Left cardiac atrium (tissue), 4 donors: ENCODE measurements at regions not wholly inside any gene's neighbourhood (a gene's known extent, or its start where the extent isn't known, plus 50 kb on each side); places are given as distances from the start of the nearest gene placed in this dataset.
"Not testable (repeated sequence)": the region's sequence is repeated elsewhere in the genome, so short reads cannot be mapped to it uniquely, and the experiment has no call there.

ENCODE experiments used
- ATAC-seq, 2 donors: fragments of 200-7000 bp; cut with Tn5 transposase; one replicate each; pipeline ENCODE4 v1.9.1; 2020; ENCODE audit warnings: mild to moderate bottlenecking in 2 of 2, moderate library complexity in 2 of 2
- DNase-seq: peaks from one replicate; pipeline ENCODE4 v3.0.0-alpha.2; 2020
- intact Hi-C, 2 donors: fragments of 100-400 bp; cut with DNase I; formaldehyde crosslinking; loops; one replicate each; pipeline versions ENCODE4 v1.14.1 to v1.15.1; 2022 to 2023
- donor health status: DM: no; HTN: yes; CAD: no.
- donor health status: DM: no; HTN: yes; CAD: no; lungs with severe emphysema.
- donor health status: DM: yes; HTN: yes; CAD: no.
- donor health status: Dilated cardiomyopathy.

- DNase-seq, intact Hi-C loops: not testable (repeated sequence)
- peak in 1 of 2 donors; percentile 18 for ATAC-seq
These were observed 1641.1 kb downstream of the SPATA31A7 start for GRCh38 chr9:62830829-62831459.

DNA sequence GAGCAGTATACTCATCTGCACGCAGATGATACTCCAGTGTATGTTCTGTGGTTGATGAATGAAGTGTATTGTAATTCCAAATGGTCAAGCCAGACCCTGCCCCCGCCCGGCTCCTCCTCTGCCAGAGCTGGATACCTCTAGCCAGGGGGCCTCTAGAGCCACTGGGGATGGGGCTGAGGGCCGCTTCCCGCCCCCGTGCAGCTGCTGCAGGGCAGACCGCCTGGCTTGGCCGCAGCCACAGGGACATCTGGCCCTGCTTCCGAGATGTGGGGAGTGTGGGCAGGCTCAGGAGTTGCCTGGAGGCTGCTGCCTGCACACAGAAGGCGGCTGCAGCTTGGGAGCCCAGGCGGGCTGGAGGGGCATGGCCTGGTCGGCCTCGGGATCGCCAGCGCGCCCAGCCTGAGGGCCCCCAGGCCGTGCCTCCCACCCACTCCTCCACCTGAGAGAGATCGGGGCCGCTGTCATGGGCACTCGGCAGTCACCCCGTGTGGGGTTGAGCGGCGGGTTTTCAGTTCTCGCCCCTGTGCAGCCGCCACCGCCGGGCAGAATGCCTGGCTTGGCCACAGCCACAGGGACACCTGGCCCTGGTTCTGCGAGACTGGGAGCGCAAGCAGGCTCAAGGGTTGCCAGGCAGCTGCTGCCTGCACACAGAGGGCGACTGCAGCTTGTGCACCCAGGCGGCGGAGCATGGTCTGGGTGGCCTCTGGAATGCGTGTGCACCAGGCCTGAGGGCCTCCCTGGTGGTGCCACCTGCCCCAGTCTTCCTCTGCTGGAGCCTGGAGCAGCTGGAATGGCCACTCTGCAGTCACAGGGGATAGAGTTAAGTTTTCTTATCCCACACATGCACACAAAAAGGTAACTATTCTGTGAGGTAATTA is 1643.7 kb downstream of the SPATA31A7 start:
- ATAC-seq: not testable (repeated sequence)

GRCh38 chr9:62837254-62837911 is 1647.5 kb downstream of the SPATA31A7 start:
- intact Hi-C loops, DNase-seq: not testable (repeated sequence)
- ATAC-seq: peak; percentile 35 to 65

More for the DNA sequence above, 1643.7 kb downstream of the SPATA31A7 start:
- intact Hi-C loops, DNase-seq: not testable (repeated sequence)

- intact Hi-C loops: not testable (repeated sequence)
- DNase-seq (peak; percentile 90), ATAC-seq (peak; percentile 100)
These were observed 1648.3 kb downstream of the SPATA31A7 start for GRCh38 chr9:62838024-62838718.

- ATAC-seq, DNase-seq, intact Hi-C loops: not testable (repeated sequence)
These were observed 1649.3 kb downstream of the SPATA31A7 start for GRCh38 chr9:62839168-62839567.

DNA sequence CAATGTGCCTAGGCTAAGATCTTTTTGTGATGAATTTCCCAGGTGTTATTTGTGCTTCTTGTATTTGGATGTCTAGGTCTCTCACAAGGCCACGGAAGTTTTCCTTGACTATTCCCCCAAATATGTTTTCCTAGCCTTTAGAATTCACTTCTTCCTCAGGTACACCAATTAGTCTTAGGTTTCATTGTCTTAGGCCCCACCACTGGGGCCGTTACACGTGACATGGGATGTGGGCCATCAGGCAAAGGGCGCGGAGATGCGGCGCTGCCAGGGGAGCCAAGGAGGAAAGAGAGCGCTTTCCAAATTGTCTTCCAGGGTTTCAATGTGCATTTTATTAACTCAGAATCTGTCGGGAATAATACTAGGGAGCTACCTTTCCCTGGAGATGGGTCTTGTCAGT is 1653.3 kb downstream of the SPATA31A7 start:
- intact Hi-C loops, ATAC-seq, DNase-seq: not testable (repeated sequence)

DNA sequence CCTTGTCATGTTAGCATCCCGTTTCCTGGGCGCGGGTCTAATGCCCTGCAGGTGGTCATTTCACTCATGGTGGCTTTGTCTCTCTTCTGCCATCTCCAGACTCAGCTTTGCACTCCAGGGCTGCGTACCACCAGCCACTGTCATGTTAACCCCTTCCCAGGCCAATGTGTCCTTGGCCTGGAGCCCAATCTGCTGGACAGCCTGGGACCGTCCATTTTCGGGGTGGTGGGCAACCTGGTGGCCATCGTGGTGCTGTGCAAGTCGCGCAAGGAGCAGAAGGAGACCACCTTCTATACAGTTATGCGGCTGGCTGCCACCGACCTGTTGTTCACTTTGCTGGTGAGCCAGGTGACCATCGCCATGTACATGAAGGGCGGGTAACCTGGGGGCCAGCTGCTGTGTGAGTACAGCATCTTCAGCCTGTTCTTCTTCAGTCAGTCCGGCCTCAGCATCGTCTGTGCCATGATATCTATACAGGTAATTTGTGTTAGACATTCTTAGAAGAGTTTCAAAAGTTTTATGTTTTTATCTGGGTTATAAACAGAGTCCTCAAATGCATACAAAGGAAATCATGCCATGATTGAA is 1654.0 kb downstream of the SPATA31A7 start:
- intact Hi-C loops, DNase-seq: not testable (repeated sequence)
- peak; percentile 15 to 35 for ATAC-seq

DNA sequence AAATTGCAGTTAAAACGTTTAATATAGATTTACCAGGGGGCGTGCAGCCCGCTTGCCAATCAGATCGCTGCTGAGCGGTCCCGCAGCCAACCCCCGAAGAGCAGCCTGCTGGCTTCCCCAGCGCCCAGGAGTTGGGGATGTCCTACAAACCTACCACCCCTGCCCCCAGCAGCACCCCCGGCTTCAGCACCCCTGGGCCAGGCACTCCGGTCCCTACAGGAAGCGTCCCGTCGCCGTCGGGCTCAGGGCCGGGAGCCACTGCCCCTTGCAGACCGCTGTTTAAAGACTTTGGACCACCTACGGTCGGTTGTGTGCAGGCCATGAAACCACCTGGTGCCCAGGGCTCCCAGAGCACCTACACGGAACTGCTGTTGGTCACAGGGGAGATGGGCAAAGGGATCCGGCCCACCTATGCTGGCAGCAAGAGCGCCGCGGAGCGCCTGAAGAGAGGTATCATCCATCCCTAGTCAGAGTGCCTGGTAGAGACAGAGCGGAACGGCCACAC is 1654.9 kb downstream of the SPATA31A7 start:
- intact Hi-C loops, DNase-seq: not testable (repeated sequence)
- ATAC-seq: peak in 1 of 2 donors; percentile 56

- intact Hi-C loops, ATAC-seq, DNase-seq: not testable (repeated sequence)
These were observed 1658.4 kb downstream of the SPATA31A7 start for GRCh38 chr9:62848258-62848657.

DNA sequence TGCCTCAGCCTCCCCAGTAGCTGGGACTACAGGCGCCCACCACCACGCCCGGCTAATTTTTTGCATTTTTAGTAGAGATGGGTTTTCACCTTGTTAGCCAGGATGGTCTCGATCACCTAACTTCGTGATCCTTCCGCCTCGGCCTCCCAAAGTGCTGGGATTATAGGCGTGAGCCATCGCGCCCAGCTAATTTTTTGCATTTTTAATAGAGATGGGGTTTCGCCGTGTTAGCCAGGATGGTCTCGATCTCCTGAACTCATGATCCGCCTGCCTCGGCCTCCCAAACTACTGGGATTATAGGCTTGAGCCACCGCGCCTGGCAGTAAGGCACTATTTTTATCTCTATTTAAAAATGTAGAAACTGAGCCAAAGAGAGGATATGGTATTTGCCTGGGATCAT is 1660.2 kb downstream of the SPATA31A7 start:
- ATAC-seq: not testable (repeated sequence)

GRCh38 chr9:62857280-62857679 is 1667.4 kb downstream of the SPATA31A7 start:
- intact Hi-C loops, ATAC-seq, DNase-seq: not testable (repeated sequence)

More for the DNA sequence above, 1660.2 kb downstream of the SPATA31A7 start:
- intact Hi-C loops, DNase-seq: not testable (repeated sequence)

DNA sequence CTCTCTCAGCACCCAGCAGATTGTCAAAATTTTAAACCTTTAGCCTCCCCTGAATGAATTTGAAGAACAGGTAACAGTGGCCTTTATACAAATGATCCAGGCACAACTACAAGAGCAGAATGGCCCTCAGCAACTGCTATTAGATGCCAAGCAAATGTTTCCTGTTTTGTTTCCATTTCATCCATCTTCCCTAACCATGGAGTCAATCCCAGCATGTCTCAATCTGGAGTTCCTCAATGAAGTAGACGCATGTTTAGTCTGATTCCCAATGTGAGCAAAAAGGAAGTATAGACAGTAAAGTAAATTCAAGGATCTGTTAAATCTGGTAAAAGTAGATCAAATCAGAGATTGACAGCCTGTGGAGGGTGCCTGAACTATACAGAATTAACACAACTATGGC is 1668.4 kb downstream of the SPATA31A7 start:
- intact Hi-C loops, DNase-seq, ATAC-seq: not testable (repeated sequence)

DNA sequence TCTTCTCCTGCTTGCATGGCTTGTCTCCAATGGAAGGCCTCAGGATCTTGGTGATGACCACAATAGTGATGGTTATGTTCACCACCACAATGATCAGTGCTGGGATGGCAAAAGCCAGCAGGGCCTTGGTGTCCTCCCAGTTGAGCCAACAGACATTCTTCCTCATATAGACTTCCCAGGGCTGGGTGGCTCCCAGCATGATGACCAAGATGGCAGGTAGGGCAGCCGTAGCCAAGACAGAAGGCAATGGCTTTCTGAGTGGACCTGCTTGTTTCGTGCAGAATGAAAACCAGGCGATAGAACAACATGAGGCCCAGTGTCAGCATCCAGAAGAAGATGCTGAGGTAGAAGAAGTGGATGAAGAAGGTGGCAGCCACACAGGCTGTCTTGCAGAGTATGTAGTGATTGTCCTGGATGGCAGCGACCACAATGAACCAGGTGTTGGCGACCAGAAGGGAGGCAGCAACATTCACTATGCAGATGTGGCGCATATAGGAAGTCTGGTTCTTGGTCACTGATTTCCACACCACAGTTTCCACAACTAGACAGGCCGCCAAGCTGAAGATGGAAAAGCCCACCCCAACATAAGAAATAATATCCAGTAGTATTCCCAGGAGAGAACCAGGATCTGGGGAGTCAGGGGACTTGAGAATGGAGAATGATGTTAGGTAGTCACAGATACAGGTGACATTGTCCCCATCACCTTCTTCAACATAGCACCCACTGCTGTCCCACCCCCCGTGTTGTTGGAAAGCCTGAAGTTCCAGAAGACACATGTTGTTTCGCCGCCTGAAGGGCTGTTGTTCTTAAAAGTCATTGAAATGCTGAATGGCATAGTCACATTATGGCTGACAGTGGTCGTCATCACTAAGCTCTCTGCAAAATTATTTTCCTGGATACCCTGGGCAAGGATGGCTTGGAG is 1671.4 kb downstream of the SPATA31A7 start:
- ATAC-seq, intact Hi-C loops, DNase-seq: not testable (repeated sequence)

- intact Hi-C loops, DNase-seq, ATAC-seq: not testable (repeated sequence)
These were observed 1672.3 kb downstream of the SPATA31A7 start for GRCh38 chr9:62862180-62862579.

DNA sequence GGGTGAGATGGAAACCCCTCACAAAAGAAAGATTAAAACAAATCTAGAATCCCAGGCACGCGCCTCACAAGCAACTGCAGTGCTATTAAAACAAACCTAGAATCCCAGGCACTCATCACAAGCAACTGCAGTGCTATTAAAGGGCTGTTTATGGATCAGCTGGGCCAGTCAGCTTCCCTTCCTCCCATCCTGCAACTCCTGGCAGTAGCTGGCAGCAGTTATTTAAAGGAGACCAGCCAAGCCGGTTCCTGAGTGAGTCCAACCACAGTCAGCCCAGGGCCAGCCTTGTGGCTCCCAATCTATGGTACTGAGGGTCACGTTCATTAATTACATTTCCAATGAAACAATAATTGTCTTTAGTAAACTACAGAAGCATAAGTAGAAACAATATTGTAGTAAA is 1673.5 kb downstream of the SPATA31A7 start:
- intact Hi-C loops, DNase-seq, ATAC-seq: not testable (repeated sequence)

GRCh38 chr9:62863867-62864266 is 1674.0 kb downstream of the SPATA31A7 start:
- ATAC-seq, DNase-seq, intact Hi-C loops: not testable (repeated sequence)
